Panc1 (cell line): ENCODE measurements at regions not wholly inside any gene's neighbourhood (a gene's known extent, or its start where the extent isn't known, plus 50 kb on each side); places are given as distances from the start of the nearest gene placed in this dataset.

Source experiments
- ATAC-seq: fragments of 200-7000 bp; cut with Tn5 transposase; 2 replicates; pipeline ENCODE4 v1.9.1; 2020; ENCODE audit warnings: mild to moderate bottlenecking, moderate library complexity
- BruUV-seq: library from RNA; stranded (reverse); fragments of 400-500 nt; replicated peaks from 2 replicates; lab custom pipeline; 2021; lab: Mats Ljungman, UMichigan
- CTCF ChIA-PET: fragments of 300-600 bp; sonication (Branson Sonifier 250); formaldehyde crosslinking; loops from one replicate; lab custom pipeline; 2022; ENCODE audit warnings: antibody characterized with exemption; lab: Charles Lee
- POLR2A ChIA-PET: fragments of 300-600 bp; sonication (Branson Sonifier 250); formaldehyde crosslinking; loops from one replicate; lab custom pipeline; 2022; ENCODE audit warnings: antibody characterized with exemption; lab: Charles Lee
- DNase-seq: peaks from one replicate; pipeline ENCODE4 v3.0.0-alpha.2; 2010; ENCODE audit warnings: low read depth, low spot score
- H3K27ac ChIP-seq: 2 replicates; pipeline ENCODE4 v1.5.1; 2011; ENCODE audit warnings: mild to moderate bottlenecking, low read length, inconsistent platforms
- H3K27me3 ChIP-seq: fragments of 200-500 bp; sonication (Bioruptor generic); 2 replicates; pipeline ENCODE4 v1.6.0; 2014; ENCODE audit warnings: low read length, inconsistent platforms; ENCODE audit not compliant: control insufficient read depth, insufficient read depth
- H3K36me3 ChIP-seq: fragments of 200-500 bp; sonication (Bioruptor generic); 2 replicates; pipeline ENCODE4 v1.5.1; 2014; ENCODE audit warnings: inconsistent platforms, mild to moderate bottlenecking, low read length, moderate library complexity; ENCODE audit not compliant: control insufficient read depth, insufficient read depth
- H3K4me1 ChIP-seq: 2 replicates; pipeline ENCODE4 v1.5.1; 2011; ENCODE audit warnings: inconsistent platforms, mild to moderate bottlenecking, low read length, moderate library complexity; ENCODE audit not compliant: control insufficient read depth, insufficient read depth
- H3K4me3 ChIP-seq, 2 experiments: 2 replicates each; pipeline ENCODE4 v1.5.1; 2011 to 2012; ENCODE audit warnings: low read depth in 2 of 2, low read length in 2 of 2, mild to moderate bottlenecking in 2 of 2, inconsistent platforms in 1 of 2, moderate library complexity in 1 of 2
- H3K9me3 ChIP-seq: fragments of 200-500 bp; sonication (Bioruptor generic); 2 replicates; pipeline ENCODE4 v1.5.1; 2014; ENCODE audit warnings: low read depth, mild to moderate bottlenecking, inconsistent platforms, low read length, moderate library complexity; ENCODE audit not compliant: control insufficient read depth, insufficient read depth
- POLR2AphosphoS5 ChIP-seq: IDR thresholded peaks from 2 replicates; pipeline ENCODE4 v1.6.1; 2012; ENCODE audit warnings: mild to moderate bottlenecking, low read depth, low read length, moderate library complexity
- REST ChIP-seq, 2 experiments: IDR thresholded peaks; 2 replicates each; pipeline ENCODE4 v1.6.1; 2011 to 2012; ENCODE audit warnings: low read depth in 2 of 2, control low read depth in 1 of 2, low read length in 1 of 2, mild to moderate bottlenecking in 1 of 2, moderate library complexity in 1 of 2; ENCODE audit not compliant: insufficient read depth in 1 of 2
- SIN3A ChIP-seq: IDR thresholded peaks from 2 replicates; pipeline ENCODE4 v1.6.1; 2012; ENCODE audit warnings: low read depth, mild to moderate bottlenecking, low read length, moderate library complexity, borderline replicate concordance; ENCODE audit not compliant: insufficient read depth
- TCF7L2 ChIP-seq: IDR thresholded peaks from 2 replicates; pipeline ENCODE4 v1.6.1; 2011; ENCODE audit warnings: mild to moderate bottlenecking, low read depth, low read length, inconsistent platforms
- in situ Hi-C: cut with HindIII; loops from 2 replicates; pipeline ENCODE4 v1.10.0; 2016; ENCODE audit warnings: low sequenced_read_pairs, low pct_unique_long_range_greater_than_20kb
- intact Hi-C: fragments of 100-400 bp; cut with micrococcal nuclease; formaldehyde crosslinking; loops from one replicate; pipeline ENCODE4 v1.10.0; 2022; ENCODE audit not compliant: unreplicated experiment
- TF ChIP-seq, protein P1 (sequence below): fragments of 450-650 bp; IDR thresholded peaks from 2 replicates; pipeline ENCODE4 v1.5.1; 2017; ENCODE audit warnings: mild to moderate bottlenecking

DNA sequence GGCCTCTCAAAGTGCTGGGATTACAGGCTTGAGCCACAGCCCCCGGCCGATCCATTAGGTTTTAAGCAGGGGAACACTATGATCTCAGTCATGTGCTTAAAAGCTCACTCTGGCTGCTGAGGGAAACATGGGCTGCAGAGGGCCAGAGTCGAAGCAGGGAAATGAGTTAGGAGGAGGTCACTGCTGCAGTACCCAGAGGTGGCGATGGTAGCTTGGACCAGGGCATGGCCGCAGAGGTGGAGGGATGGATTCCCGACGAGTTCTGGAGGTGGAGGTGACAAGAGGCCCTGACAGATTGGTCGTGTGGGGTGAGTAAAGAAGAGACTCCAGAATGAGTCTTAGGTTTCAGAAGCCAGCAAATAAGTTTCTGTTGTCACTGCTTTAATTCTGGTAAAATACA is 54.4 kb upstream of the INCENP start:
- TF ChIP-seq SIN3A (no peak), TCF7L2 (no peak), POLR2AphosphoS5 (no peak), REST (IDR thresholded peaks at IDR 0.05; ENCODE audit: insufficient read depth in 1 of 2, low read depth in 2 of 2, low read length in 1 of 2) (no peak)
- TF ChIP-seq, protein P1, sequence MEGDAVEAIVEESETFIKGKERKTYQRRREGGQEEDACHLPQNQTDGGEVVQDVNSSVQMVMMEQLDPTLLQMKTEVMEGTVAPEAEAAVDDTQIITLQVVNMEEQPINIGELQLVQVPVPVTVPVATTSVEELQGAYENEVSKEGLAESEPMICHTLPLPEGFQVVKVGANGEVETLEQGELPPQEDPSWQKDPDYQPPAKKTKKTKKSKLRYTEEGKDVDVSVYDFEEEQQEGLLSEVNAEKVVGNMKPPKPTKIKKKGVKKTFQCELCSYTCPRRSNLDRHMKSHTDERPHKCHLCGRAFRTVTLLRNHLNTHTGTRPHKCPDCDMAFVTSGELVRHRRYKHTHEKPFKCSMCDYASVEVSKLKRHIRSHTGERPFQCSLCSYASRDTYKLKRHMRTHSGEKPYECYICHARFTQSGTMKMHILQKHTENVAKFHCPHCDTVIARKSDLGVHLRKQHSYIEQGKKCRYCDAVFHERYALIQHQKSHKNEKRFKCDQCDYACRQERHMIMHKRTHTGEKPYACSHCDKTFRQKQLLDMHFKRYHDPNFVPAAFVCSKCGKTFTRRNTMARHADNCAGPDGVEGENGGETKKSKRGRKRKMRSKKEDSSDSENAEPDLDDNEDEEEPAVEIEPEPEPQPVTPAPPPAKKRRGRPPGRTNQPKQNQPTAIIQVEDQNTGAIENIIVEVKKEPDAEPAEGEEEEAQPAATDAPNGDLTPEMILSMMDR = no peak
- H3K27me3 ChIP-seq = no peaks in the 10 kb centered on the region
- no peaks in the 10 kb centered on the region for H3K9me3 ChIP-seq
- POLR2A ChIA-PET = no interaction called here
- DNase-seq = no peak
- ATAC-seq = no peak
- in situ Hi-C loops = no loop called here
- no TSS peak for BruUV-seq
- H3K4me1 ChIP-seq = no peaks in the 10 kb centered on the region
- CTCF ChIA-PET = no interaction called here
- intact Hi-C loops = no loop called here
- H3K27ac ChIP-seq = no peak overlapping the region
- no peak overlapping the region for H3K4me3 ChIP-seq
- no peaks in the 10 kb centered on the region for H3K36me3 ChIP-seq

DNA sequence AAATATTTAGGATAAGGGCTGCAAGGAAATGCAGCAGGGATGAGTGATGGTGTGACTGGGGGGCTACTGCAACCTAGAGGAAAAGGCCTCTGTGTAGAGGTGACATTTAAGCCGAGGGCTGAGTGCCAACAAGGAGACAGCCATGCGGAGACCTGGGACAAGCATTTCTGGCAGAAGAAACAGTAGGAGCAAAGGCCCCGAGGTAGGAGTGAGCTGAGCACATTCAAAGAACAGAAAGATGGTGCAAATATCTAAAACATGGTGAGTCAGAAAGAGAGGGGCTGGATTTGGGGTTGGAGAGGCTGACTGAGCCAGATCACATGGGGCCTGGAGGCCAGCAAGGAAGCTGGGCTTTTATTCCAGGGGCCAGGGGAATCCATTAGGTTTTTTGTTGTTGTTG is 55.1 kb upstream of the INCENP start:
- CTCF ChIA-PET = no interaction called here
- TF ChIP-seq SIN3A = no peak
- no peak for TF ChIP-seq TCF7L2
- TF ChIP-seq, protein P1 = no peak
- TF ChIP-seq POLR2AphosphoS5 = no peak
- TF ChIP-seq REST (IDR thresholded peaks at IDR 0.05; ENCODE audit: insufficient read depth in 1 of 2, low read depth in 2 of 2, low read length in 1 of 2) = no peak
- Histone ChIP-seq H3K4me1 (no peaks in the 10 kb centered on the region), H3K4me3 (no peak overlapping the region), H3K27ac (no peak overlapping the region), H3K27me3 (no peaks in the 10 kb centered on the region), H3K9me3 (no peaks in the 10 kb centered on the region), H3K36me3 (no peaks in the 10 kb centered on the region)
- intact Hi-C loops (no loop called here), in situ Hi-C loops (no loop called here)
- ATAC-seq (no peak), DNase-seq (no peak)
- POLR2A ChIA-PET = no interaction called here
- no TSS peak for BruUV-seq
